ENCODE measurements at regions not wholly inside any gene's neighbourhood (a gene's known extent, or its start where the extent isn't known, plus 50 kb on each side); places are given as distances from the start of the nearest gene placed in this dataset.

GRCh38 chr6:92354270-92354829, 1065.0 kb downstream of the EPHA7 start:
- no peak overlapping the region for H3K4me3 ChIP-seq (ENCODE audit: low read depth, low read length)
- no peak for DNase-seq (ENCODE audit: low read depth, low spot score)
- in situ Hi-C loops (cut with HindIII; ENCODE audit: low sequenced_read_pairs): no loop called here
- TF ChIP-seq CTCF (IDR thresholded peaks at IDR 0.05; ENCODE audit: low read depth, low read length): no peak

GRCh38 chr6:92352130-92352529, 1067.2 kb downstream of the EPHA7 start:
- no peak for DNase-seq (ENCODE audit: low read depth, low spot score)
- H3K4me3 ChIP-seq (ENCODE audit: low read depth, low read length): no peak overlapping the region
- no peak for TF ChIP-seq CTCF (IDR thresholded peaks at IDR 0.05; ENCODE audit: low read depth, low read length)
- in situ Hi-C loops (cut with HindIII; ENCODE audit: low sequenced_read_pairs): no loop called here

- in situ Hi-C loops (cut with HindIII; ENCODE audit: low sequenced_read_pairs): no loop called here
Observed at GRCh38 chr6:92341201-92341600, 1078.2 kb downstream of the EPHA7 start.

GRCh38 chr6:92339936-92340640, 1079.3 kb downstream of the EPHA7 start:
- no peak overlapping the region for H3K4me3 ChIP-seq (ENCODE audit: low read depth, low read length)
- DNase-seq (ENCODE audit: low read depth, low spot score): no peak
- TF ChIP-seq CTCF (IDR thresholded peaks at IDR 0.05; ENCODE audit: low read depth, low read length): no peak
- in situ Hi-C loops (cut with HindIII; ENCODE audit: low sequenced_read_pairs): no loop called here

More at GRCh38 chr6:92341201-92341600, 1078.2 kb downstream of the EPHA7 start:
- TF ChIP-seq CTCF (IDR thresholded peaks at IDR 0.05; ENCODE audit: low read depth, low read length): no peak
- H3K4me3 ChIP-seq (ENCODE audit: low read depth, low read length): no peak overlapping the region
- no peak for DNase-seq (ENCODE audit: low read depth, low spot score)

- H3K4me3 ChIP-seq (ENCODE audit: low read depth, low read length): no peak overlapping the region
- no peak for TF ChIP-seq CTCF (IDR thresholded peaks at IDR 0.05; ENCODE audit: low read depth, low read length)
- in situ Hi-C loops (cut with HindIII; ENCODE audit: low sequenced_read_pairs): no loop called here
- DNase-seq (ENCODE audit: low read depth, low spot score): no peak
Observed at GRCh38 chr6:92337571-92337970, 1081.8 kb downstream of the EPHA7 start.

- in situ Hi-C loops (cut with HindIII; ENCODE audit: low sequenced_read_pairs): no loop called here
- no peak for TF ChIP-seq CTCF (IDR thresholded peaks at IDR 0.05; ENCODE audit: low read depth, low read length)
- no peak for DNase-seq (ENCODE audit: low read depth, low spot score)
- H3K4me3 ChIP-seq (ENCODE audit: low read depth, low read length): no peak overlapping the region
Observed at GRCh38 chr6:92329208-92329847, 1090.0 kb downstream of the EPHA7 start.

All from astrocyte of the spinal cord (primary cell).